HG03039 (cell line): ENCODE measurements at regions not wholly inside any gene's neighbourhood (a gene's known extent, or its start where the extent isn't known, plus 50 kb on each side); places are given as distances from the start of the nearest gene placed in this dataset.
"Not testable (repeated sequence)": the region's sequence is repeated elsewhere in the genome, so short reads cannot be mapped to it uniquely, and the experiment has no call there.

Experiments
- ATAC-seq: cut with Tn5 transposase; IDR thresholded peaks from one replicate; pipeline ENCODE4 v1.9.1; 2021; ENCODE audit warnings: mild to moderate bottlenecking, moderate library complexity; ENCODE audit not compliant: unreplicated experiment

DNA sequence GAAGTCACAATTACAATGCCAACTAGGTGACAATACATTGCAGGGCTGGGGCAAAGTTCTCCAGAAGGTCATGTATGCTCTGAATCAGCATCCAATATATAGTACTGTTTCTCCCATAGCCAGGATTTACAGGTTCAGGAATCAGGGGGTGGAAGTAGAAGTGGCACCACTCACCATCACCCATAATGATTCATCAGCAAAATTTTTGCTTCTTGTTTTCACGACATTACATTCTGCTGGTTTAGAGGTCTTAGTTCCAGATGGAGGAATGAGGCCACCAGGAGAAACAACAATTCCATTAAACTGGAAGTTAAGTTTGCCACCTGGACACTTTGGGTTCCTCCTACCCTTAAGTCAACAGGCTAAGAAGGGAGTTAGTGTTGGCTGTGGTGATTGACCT is 505.9 kb downstream of the SLC6A15 start:
- ATAC-seq = not testable (repeated sequence)

DNA sequence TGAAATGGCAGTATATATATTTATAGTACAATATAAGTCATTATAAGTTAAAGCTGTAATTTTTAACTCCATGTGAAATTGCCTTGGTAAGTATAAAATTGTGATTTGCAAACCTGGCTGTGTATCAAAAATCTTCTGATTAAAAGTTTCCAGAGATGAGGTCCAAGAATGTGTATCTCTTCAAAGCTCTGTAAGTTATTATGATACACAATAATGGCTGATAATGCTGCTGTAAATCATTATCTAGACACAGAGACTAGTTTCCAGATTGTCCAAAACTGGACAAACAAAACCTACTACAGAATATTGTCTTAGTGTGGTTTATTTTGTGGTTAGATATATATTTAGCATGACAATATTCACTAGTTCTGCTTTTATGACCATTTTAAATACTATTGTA is 514.8 kb downstream of the SLC6A15 start:
- no peak for ATAC-seq

DNA sequence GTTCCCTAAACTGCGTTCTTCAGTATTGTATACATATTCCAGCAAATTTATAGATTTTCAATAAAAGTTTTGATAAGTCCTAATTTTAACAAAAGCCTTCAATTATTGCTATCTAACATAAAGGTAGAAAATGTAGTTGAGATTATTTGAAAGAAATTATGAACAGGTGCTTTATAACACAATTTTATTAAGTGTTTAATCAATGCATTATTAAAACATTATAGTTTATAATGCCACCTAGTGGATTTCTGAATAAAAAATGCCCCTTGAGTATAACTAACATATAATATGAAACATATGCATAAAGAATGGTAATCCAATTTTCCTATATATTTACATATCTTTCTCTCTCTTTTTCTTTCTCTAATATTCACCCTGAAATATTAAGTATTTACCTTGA is 515.3 kb downstream of the SLC6A15 start:
- no peak for ATAC-seq

DNA sequence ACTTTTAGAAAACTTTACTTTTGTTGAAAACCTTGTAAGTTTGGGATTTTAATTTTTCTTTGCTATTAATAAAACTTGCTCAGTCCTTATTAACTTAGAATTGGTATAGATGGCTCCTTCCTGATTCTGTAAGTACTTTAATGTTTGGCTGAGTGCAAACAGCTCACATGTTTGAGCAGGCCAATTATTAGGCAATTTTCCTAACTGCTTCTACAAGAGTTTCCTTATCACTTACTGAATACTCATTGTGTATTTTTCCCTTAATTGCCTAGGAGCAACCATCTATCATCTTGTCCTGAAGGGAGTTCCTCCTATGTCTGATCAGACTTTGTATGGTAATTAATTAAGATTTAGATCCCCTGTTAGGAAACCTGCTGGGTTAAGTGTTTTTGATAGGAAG is 521.4 kb downstream of the SLC6A15 start:
- ATAC-seq = not testable (repeated sequence)

DNA sequence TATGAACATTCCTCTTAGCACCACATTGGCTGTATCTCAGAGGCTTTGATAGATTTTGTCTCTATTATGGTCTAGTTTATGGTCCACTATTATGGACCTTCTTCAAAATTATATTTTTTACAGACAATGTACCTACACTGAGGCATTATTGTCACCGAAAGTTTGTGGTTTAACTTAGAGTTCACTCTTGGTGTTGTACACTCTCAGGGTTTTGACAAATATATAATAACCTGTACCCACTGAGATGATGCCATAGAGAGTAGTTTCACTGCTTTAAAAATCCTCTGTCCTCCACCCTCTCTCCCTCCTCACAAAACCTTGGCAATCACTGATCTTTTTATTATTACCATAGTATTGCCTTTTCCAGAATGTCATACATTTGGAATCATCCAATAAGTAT is 528.2 kb downstream of the SLC6A15 start:
- no peak for ATAC-seq

DNA sequence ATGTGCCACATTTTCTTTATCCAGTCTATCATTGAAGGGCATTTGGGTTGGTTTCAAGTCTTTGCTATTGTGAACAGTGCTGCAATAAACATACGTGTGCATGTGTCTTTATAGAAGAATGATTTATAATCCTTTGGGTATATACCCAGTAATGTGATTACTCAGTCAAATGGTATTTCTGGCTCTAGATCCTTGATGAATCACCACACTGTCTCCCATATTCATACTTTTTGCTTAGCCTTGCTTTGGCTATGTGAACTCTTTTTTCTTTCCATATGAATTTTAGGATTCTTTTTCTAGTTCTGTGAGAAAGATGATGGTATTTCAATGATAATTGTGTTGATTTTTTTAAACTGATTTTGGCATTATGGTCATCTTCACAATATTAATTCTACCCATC is 530.1 kb downstream of the SLC6A15 start:
- not testable (repeated sequence) for ATAC-seq

DNA sequence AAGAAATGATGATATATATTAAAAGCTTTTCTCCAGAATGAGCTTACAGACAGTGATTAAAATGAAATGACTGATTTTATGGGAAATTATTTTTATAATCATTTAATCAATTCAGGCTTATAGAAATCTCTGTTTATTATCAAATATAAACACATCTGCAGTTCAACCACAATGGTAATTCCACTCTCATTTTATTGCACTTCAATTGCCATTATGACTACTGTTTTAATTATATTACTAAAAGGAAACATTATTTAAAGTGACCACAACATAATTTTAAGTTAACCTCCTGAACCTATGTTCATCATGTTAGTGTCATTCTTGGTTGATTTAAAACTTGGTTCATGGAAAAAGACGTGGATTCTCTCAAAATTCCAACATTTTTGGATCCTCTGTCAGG is 536.3 kb downstream of the SLC6A15 start:
- ATAC-seq = no peak

DNA sequence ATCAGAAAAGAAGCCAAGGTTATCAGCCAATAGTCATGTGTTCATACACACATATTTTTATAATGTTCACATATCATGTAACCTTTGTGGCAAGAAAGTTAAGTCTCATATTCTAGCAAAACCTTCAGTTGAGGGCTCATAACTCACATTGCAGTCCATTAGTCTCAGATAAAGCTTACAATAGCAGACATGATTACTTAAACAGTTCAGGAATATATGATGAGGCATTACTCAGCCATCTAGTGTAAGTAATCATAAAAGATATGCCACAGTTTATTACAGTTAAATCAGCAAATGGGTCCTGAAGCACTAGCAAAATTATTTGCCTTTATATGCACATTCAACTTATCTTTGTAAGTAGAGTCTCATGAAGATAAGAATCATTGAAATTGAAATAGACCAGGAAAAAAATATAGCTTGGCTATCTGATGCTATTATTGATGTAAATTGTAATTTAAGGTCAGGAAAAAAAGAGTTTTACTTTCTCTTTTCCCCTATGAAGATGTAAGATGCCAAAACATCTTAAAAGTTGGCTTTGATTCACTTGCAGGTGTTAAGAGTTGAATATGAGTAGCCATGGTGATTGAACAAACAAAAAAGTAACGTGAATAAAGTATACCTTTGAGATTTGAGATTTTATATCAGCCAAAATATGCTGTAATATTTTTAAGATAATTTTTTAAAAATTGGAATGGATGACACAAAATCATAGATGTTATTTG is 537.0 kb downstream of the SLC6A15 start:
- ATAC-seq = no peak

DNA sequence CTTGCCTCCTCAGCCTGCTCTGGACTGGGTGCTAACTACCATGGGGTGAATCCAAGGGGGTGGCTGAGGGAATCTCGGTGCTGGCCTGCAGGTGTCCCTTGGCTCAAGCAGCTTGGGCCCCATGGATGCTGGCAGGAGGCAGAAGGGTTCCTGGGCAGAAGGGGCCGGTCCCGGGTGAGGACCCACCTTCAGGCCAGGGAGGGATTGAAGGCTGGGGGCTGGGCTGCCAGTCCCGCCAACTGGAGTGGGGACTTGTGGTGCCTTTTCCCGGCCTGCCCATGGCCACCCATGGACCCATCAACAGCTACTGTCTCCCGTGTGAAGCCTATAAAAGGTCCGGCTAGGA is 550.1 kb downstream of the SLC6A15 start:
- ATAC-seq = no peak

DNA sequence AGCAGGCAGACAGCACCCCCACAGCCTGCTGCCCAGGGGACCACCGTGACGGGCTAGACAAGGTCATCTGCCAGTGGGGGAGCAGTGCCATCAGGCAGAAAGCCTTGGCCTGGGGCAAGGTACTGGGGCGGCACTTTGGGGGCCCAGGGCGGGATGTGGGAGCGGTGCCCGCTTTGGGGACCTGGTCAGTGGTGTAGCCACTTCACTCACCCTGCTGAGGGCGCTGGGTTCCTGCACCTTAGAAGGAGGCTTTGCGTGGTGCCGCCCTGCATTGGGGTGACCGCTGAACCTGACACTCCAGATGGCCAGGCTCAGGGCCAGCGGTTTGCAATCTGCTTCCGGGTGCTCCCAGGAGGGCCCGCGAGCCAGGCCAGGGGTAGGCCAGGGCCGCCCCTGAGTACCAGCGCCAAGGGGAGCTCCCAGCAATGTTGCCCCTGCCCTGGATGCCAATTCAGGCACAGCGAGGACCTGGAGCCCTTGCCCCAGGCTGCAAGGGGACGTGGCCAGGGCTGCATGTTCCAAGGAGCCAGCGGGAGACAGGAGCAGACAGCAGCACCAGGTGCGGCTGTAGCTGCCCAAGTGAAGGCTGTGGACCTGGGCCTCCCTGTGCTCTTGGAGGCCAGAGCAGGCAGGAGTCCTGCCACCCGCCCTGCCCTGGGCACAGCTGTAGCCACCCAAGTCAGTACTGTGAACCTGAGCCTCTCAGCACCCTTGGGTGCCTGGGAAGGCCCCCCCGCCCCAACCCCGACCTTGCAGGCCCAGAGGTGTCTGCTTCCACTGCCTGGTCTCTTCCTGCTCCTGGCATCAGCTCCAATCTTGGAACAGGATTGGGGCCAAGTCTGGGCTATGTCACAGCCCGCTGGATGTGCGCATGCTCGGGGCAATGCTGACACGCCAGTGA is 550.7 kb downstream of the SLC6A15 start:
- ATAC-seq = no peak

DNA sequence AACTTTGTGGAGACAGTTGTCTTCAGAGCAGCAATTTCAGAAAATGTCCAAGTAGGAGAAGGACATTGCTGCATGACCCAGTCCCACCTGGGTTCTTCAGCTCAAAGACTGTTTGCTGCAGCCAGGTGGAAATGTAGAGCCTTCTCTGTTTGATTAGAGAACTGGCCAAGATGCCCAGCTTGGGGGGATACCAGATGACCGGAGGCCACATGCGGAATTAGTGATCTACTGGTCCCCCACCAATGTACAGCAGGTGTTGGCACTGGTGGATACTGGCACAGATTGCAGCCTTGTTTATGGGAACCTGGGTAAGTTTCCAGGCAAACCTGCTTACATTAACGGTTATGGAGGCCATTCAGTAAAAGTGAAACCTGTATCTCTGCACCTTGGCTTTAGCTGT is 555.3 kb downstream of the SLC6A15 start:
- no peak for ATAC-seq

DNA sequence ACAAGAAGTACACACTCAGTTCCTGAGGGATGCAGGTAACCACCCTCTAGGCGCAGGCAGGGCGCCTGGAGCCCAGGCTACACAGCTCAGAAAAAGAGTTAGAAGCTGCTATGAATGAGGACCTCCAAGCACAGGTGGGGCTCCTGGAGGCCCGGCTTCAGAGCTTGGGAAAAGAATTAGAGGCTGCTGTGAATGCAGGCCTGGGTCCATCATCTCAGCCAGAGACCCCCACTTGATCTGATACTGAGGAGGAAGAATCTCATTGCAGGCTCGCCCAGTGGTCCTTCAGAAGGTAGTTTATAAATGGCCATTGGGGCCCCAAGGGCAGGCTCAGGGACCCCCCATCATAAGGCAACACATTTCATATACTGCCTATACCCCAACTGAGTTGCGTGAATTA is 556.4 kb downstream of the SLC6A15 start:
- ATAC-seq = no peak

DNA sequence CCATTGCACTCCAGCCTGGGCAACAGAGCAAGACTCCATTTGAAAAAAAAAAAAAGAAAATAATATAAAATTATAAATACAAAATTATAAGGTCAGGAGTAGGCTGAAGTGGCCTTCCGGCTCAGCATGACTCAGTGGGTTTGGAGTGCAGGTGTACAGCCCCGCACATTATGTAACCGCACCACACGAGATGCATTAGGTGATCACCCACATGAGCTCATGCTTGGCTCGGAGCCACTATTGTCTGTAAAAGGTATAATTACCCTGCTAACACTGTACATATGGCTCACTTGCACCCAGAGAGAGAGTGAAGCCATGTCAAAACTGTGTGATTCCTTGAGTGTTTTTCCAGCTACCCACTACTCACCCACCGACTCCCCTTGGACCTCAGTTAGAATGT is 557.0 kb downstream of the SLC6A15 start:
- no peak for ATAC-seq

DNA sequence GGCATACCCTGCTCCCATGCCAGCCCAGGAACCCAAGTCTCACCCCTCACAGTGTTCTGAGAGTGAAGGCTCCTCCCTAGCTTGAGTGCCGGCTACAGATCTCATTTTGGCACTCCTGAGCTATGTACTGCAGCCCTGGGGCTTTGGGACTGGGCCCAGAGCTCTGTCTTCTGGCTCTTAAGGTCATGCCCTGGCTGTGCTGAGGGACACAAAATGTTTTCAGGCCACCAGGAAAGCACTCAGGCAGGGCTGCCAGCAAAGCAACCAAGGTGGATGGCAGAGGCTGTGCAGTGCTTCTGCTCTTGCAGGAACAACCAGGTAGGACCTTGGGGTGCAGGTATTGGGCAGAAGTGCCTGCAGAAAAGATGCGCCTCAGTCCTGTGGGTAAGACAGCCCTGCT is 564.0 kb downstream of the SLC6A15 start:
- no peak for ATAC-seq

DNA sequence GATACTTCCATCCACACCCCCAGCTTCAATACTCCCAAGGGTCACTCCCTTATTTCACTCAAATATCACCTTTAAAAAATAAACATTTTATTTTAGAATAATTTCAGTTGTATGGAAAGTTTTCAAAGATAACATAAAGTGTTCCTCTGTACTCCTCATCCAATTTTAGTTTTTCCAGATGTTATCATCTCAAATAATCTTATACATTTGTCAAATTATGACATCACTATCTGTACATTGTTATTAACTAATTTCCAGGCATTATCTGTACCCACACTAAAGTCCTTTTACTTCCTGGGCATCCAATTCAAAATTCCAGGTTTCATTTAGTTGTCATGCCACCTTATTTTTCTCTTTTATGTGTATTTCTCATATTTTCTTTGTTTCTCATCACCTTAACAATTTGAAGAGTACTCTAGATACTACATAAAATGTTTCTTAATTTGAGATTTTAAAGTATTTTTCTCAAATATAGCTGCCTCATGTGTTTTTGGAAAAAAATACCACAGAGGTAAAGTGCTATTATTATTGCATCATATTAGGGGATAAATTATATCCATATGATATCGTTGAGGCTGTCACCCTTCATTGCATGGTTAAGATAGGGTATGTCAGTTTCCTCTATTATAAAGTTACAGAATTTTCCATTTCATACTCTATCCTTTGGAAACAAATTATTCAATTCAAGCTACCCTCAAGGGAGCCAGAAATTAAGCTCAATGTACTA is 571.0 kb downstream of the SLC6A15 start:
- ATAC-seq = no peak

DNA sequence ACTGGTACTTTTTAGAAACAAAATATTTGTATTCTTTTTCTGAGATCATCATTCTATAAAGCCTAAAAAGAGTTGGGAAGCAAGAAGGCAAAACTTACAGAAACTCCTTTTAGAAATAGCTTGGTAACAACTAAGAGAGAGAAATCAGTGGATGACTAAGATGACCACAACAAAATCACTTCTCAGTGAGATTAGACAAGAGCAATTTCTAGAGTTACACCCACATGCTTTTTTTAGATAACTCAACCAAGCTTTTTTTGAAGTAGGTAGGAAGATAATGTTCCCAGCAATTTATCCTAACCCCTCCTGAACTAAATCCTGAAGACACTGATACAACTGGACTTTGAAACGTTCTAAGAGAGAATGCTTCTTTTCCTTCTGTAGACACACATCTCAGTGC is 576.4 kb downstream of the SLC6A15 start:
- no peak for ATAC-seq

DNA sequence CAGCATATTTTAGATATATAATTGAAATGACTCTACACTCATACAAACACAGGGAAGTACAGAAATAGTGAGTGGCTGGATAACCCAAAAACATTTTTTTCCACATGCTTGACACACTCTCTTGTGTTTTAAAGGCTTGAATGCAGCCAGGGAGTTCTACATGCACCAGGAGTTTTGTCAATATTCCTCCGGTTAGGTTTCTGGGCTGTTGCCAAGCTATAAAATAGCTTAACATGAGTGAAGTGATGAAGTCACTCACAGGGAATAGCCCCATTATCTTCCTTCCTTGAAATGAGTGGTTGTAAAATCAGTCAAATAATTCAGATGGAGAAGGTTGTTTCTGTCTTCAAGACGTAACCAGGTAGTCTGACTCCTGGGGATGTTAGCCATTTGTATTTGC is 582.7 kb downstream of the SLC6A15 start:
- ATAC-seq = no peak

DNA sequence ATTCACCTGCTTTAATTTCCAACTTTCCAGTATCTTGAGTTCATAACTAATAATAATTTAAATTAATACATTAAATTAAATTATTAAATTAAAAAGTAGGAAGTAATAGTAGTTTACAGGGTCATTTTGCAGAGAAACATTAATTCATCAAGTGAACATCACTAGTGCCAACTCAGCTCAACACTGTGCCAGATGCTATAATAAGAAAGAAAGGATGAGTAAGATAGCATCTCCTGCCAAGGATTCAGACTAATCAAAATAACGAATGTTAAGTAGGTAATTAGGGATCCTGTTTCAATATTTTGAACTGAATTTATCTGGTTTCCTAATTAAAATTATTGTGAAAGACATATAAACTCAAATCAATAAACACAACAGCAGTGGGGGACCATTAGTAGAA is 596.7 kb downstream of the SLC6A15 start:
- no peak for ATAC-seq

DNA sequence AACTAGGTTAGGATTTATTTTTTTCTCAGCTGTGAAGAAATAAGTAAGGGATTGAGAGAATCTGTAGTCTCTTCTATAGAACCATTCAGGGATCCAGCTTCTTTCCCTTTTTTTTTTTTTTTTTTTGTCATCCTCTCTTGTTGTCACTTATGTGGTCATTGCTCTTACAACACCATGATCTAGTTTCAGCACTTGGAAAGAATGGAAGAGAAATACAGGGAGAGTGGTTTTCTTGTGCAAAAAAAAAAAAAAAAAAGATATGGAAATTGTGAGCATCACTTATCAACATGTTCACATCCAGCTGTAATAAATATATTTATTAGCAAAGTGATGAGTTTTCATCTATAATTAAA is 599.3 kb downstream of the SLC6A15 start:
- ATAC-seq = no peak

DNA sequence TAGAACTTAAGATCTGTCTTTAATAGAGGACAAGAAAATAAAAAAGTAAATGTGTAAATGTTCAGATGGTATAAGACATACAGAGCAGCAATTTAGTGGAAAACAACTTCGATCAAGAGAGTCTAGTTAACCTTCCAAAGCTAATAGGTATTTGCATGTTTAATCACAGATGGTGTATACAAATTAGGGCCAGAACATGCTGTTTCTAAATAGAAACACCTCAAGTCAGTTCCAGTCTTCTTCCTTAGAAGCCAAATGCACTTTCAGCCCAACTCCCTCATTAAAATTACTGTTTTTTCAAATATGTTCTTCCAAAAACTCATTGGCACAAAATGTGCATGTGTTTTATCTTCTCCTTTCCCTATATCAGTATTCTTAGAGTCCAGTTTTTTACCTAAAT is 604.4 kb downstream of the SLC6A15 start:
- no peak for ATAC-seq

DNA sequence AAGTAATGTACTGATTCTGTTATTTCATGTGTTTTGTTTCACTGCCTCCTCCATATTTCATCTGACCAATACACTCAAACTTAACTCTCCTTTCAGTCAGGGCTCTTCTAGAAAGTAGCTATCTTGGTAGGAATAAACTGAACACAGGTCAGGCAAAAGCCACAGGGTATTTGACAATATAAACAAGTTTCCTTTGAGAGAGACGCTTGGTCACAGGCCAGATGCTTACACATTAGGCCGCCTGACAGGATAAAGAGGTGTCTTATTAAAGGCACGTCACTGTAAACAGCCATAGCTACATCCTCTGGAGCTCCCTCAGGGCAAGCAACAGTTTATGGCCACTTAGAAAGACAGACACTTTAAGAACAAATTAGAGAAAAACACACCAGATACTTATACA is 607.5 kb downstream of the SLC6A15 start:
- no peak for ATAC-seq

DNA sequence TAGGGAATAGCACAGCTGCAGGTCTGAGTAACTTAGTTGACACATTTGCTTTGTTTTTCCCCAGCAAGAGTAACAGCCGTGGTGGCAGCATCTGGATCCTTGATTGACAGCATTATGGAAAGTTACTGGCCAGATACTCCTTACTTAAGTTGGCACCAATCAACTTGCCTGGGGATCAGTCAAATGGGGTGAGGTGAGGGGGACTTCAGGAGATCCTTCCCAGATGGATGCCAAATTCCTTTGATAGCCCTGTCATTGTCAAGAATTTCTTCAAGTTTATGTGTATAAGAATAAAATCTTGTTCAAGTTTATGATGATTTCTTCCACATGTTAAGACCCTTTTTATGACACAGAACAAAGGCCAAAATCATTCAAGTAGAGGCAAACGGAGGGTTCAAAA is 618.4 kb downstream of the SLC6A15 start:
- ATAC-seq = no peak
